KMS-11 (cell line): ENCODE measurements at regions not wholly inside any gene's neighbourhood (a gene's known extent, or its start where the extent isn't known, plus 50 kb on each side); places are given as distances from the start of the nearest gene placed in this dataset.

ENCODE experiments used
- H2AFZ ChIP-seq: fragments of 200-600 bp; sonication (generic); 2 replicates; pipeline ENCODE4 v1.6.1; 2016; ENCODE audit warnings: antibody characterized with exemption, mixed run types, low read depth
- H3K27ac ChIP-seq: fragments of 200-600 bp; sonication (generic); 2 replicates; pipeline ENCODE4 v1.6.1; 2016; ENCODE audit warnings: mild to moderate bottlenecking, mixed run types
- H3K27me3 ChIP-seq: fragments of 200-600 bp; sonication (generic); 2 replicates; pipeline ENCODE4 v1.6.1; 2017; ENCODE audit warnings: mild to moderate bottlenecking, low read depth, mixed run types, moderate library complexity; ENCODE audit not compliant: insufficient read depth
- H3K36me3 ChIP-seq: fragments of 200-600 bp; sonication (generic); 2 replicates; pipeline ENCODE4 v1.6.1; 2017; ENCODE audit warnings: mild to moderate bottlenecking, mixed run types; ENCODE audit not compliant: insufficient read depth
- H3K4me1 ChIP-seq: fragments of 200-600 bp; sonication (generic); 2 replicates; pipeline ENCODE4 v1.6.1; 2016; ENCODE audit warnings: mild to moderate bottlenecking, low read depth, mixed run types; ENCODE audit not compliant: poor library complexity, severe bottlenecking
- H3K4me2 ChIP-seq: fragments of 200-600 bp; sonication (generic); 2 replicates; pipeline ENCODE4 v1.7.0; 2016; ENCODE audit warnings: mild to moderate bottlenecking, mixed run types
- H3K4me3 ChIP-seq: fragments of 200-600 bp; sonication (generic); IDR thresholded peaks from 2 replicates; pipeline ENCODE4 v1.6.1; 2017; ENCODE audit warnings: low read depth, low read length, mixed read lengths; ENCODE audit not compliant: insufficient read depth
- H3K79me2 ChIP-seq: fragments of 200-600 bp; sonication (generic); 2 replicates; pipeline ENCODE4 v1.6.1; 2016; ENCODE audit warnings: low read depth, mixed run types; ENCODE audit not compliant: insufficient read depth
- H3K9ac ChIP-seq: fragments of 200-600 bp; sonication (generic); 2 replicates; pipeline ENCODE4 v1.6.1; 2016; ENCODE audit warnings: mild to moderate bottlenecking, mixed run types
- H4K20me1 ChIP-seq: fragments of 200-600 bp; sonication (generic); 2 replicates; pipeline ENCODE4 v1.6.1; 2016; ENCODE audit warnings: mild to moderate bottlenecking, mixed run types; ENCODE audit not compliant: insufficient read depth
- TF ChIP-seq, protein P1 (sequence below): fragments of 200-600 bp; sonication (generic); conservative IDR thresholded peaks from 2 replicates; pipeline ENCODE4 v1.6.1; 2017; ENCODE audit warnings: low read depth, mild to moderate bottlenecking, antibody characterized with exemption, low read length, moderate library complexity, mixed read lengths

DNA sequence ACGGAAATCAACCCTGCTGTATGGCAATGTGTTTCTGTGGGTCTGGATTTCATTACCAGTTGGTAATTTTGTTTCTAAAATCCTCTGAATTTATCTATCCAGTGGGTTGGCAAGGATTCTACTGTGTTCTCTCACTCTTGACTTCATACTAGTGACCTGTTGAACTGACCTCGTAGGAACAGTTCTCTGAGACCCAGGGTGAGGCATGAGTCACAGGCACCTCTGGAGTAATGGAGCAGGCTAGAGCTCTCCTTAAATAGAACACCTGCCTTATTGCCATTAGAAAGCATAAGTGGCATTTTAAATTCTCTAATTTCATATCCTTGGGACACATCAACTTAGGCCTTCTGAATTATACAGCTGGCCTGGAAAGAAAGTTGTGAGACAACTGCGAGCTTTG lies 258.3 kb upstream of the NAV3 start:
- TF ChIP-seq, protein P1, sequence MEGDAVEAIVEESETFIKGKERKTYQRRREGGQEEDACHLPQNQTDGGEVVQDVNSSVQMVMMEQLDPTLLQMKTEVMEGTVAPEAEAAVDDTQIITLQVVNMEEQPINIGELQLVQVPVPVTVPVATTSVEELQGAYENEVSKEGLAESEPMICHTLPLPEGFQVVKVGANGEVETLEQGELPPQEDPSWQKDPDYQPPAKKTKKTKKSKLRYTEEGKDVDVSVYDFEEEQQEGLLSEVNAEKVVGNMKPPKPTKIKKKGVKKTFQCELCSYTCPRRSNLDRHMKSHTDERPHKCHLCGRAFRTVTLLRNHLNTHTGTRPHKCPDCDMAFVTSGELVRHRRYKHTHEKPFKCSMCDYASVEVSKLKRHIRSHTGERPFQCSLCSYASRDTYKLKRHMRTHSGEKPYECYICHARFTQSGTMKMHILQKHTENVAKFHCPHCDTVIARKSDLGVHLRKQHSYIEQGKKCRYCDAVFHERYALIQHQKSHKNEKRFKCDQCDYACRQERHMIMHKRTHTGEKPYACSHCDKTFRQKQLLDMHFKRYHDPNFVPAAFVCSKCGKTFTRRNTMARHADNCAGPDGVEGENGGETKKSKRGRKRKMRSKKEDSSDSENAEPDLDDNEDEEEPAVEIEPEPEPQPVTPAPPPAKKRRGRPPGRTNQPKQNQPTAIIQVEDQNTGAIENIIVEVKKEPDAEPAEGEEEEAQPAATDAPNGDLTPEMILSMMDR = no peak
- Histone ChIP-seq H4K20me1 (no peaks in the 10 kb centered on the region), H3K4me3 (no peak overlapping the region), H3K27ac (no peak overlapping the region), H3K9ac (no peak overlapping the region), H3K36me3 (no peaks in the 10 kb centered on the region), H3K4me2 (no peak overlapping the region), H3K4me1 (no peaks in the 10 kb centered on the region), H3K27me3 (no peaks in the 10 kb centered on the region), H3K79me2 (no peaks in the 10 kb centered on the region), H2AFZ (no peak overlapping the region)

DNA sequence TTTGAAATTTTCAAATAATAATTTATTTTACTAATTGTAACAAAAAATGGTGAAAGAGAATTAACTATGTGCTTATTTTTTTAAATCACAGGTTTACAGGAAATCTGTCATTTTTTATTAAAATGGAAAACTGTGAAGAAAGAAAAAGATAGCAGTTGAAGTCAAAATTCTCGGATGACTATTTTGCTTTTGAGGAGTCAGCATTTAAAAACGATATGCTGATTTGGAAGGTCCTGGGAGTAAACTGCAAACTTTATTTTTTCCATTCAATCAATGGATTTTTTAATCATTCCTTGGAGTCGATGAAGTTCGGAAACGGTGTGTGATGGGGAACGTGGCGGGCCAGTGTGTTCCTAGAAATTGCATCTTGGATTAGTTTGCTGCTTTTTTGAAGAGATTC lies 258.9 kb upstream of the NAV3 start:
- no peaks in the 10 kb centered on the region for H4K20me1 ChIP-seq
- H3K4me2 ChIP-seq = no peak overlapping the region
- H3K4me3 ChIP-seq = no peak overlapping the region
- no peaks in the 10 kb centered on the region for H3K79me2 ChIP-seq
- no peaks in the 10 kb centered on the region for H3K36me3 ChIP-seq
- no peak overlapping the region for H3K9ac ChIP-seq
- H2AFZ ChIP-seq = no peak overlapping the region
- H3K4me1 ChIP-seq = no peaks in the 10 kb centered on the region
- TF ChIP-seq, protein P1 = no peak
- H3K27ac ChIP-seq = no peak overlapping the region
- H3K27me3 ChIP-seq = no peaks in the 10 kb centered on the region

DNA sequence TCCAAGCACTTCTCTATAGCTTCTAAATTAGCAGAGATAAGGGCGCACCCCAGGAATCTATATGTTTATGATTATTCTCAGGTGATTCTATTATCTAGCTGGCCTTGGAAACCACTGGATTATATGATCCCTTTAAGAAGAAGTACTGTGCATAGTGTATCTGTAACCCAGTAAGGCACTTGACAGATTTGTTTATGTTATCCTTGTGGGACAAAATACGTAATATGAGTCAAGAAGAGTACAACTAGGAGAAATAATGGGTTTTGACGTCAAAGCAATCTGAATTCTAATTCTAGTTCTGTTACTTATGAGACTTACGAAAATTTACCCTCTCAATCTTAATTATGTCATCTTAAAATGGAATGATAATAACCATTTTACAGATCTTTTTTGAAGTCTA lies 259.6 kb upstream of the NAV3 start:
- no peak overlapping the region for H3K4me3 ChIP-seq
- H3K4me2 ChIP-seq = no peak overlapping the region
- H4K20me1 ChIP-seq = no peaks in the 10 kb centered on the region
- no peak overlapping the region for H3K27ac ChIP-seq
- no peaks in the 10 kb centered on the region for H3K4me1 ChIP-seq
- H3K9ac ChIP-seq = no peak overlapping the region
- H3K27me3 ChIP-seq = no peaks in the 10 kb centered on the region
- TF ChIP-seq, protein P1 = no peak
- no peaks in the 10 kb centered on the region for H3K79me2 ChIP-seq
- H3K36me3 ChIP-seq = no peaks in the 10 kb centered on the region
- H2AFZ ChIP-seq = no peak overlapping the region

DNA sequence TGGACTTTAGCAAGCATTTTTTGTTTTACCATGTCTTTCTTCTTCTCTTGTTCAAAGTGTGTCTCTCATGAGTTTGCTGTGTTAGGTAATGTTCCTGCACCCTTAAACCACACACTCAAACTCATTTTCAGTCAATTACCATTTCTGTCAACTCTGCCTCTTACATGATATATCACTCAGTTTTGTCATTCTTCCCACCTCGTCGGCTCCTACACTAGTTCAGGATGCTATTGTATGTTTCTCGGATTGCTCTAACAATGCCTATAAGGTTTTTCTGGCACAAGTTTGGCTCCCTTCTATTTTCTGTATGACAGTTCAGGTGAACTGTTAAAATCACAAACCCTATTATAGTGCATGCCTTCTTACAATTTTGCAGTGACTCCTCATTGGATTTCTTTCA lies 260.8 kb upstream of the NAV3 start:
- Histone ChIP-seq H3K79me2 (no peaks in the 10 kb centered on the region), H3K4me3 (no peak overlapping the region), H3K4me2 (no peak overlapping the region), H2AFZ (no peak overlapping the region), H3K36me3 (no peaks in the 10 kb centered on the region), H4K20me1 (no peaks in the 10 kb centered on the region), H3K27me3 (no peaks in the 10 kb centered on the region), H3K4me1 (no peaks in the 10 kb centered on the region), H3K27ac (no peak overlapping the region), H3K9ac (no peak overlapping the region)
- TF ChIP-seq, protein P1 = no peak

DNA sequence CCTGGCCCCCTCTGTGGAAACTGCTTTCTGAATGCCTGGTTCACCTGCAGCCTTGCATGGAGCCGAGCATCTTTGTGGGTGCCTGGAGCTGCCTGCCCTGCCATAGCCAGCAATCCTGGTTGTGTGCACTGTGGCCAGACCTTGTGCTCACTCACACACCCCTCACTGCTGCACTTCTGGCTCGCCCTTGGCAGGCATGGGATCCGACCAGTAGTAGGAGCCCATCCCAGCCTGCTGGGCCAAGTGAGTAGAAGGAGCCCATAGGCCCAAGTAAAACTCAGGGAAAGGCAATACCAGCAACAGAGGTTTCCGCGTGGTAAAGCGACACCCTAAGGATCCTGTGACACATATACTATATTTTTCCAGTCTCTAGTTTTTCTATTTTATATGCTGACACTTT lies 270.0 kb upstream of the NAV3 start:
- Histone ChIP-seq H3K4me3 (no peak overlapping the region), H3K4me1 (no peaks in the 10 kb centered on the region), H2AFZ (no peak overlapping the region), H3K9ac (no peak overlapping the region), H3K27ac (no peak overlapping the region), H3K36me3 (no peaks in the 10 kb centered on the region), H3K79me2 (no peaks in the 10 kb centered on the region), H4K20me1 (no peaks in the 10 kb centered on the region), H3K27me3 (no peaks in the 10 kb centered on the region), H3K4me2 (no peak overlapping the region)
- TF ChIP-seq, protein P1 = no peak
